GM20000 (cell line): ENCODE measurements at regions not wholly inside any gene's neighbourhood (a gene's known extent, or its start where the extent isn't known, plus 50 kb on each side); places are given as distances from the start of the nearest gene placed in this dataset.

Source experiments
- DNase-seq: peaks from one replicate; pipeline ENCODE4 v3.0.0; 2012; ENCODE audit warnings: low spot score
- TF ChIP-seq, protein P1 (sequence below): IDR thresholded peaks from 2 replicates; pipeline ENCODE4 v1.5.1; 2012; ENCODE audit warnings: mild to moderate bottlenecking, control low read depth; ENCODE audit errors: extremely low read depth, missing control alignments

DNA sequence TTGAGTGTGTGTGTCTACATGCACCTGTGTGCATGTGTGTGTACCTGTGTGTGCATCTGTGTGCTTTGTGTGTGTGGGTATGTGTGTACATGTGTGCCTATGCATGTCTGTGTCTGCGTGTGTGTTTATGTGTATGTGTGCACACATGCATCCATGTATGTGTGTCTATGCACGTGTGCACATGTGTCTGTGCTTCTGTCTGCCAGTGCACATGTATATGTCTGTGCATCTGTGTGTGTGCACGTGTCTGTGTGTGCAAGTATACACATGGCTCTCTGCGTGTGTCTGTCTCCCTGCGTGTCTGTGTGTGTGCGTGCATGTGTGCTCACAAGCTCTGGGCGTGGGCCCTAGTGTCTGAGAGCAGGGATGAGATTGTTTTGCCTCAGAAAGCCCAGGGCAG is 85.3 kb upstream of the SEC14L1 start:
- no peak for DNase-seq
- TF ChIP-seq, protein P1, sequence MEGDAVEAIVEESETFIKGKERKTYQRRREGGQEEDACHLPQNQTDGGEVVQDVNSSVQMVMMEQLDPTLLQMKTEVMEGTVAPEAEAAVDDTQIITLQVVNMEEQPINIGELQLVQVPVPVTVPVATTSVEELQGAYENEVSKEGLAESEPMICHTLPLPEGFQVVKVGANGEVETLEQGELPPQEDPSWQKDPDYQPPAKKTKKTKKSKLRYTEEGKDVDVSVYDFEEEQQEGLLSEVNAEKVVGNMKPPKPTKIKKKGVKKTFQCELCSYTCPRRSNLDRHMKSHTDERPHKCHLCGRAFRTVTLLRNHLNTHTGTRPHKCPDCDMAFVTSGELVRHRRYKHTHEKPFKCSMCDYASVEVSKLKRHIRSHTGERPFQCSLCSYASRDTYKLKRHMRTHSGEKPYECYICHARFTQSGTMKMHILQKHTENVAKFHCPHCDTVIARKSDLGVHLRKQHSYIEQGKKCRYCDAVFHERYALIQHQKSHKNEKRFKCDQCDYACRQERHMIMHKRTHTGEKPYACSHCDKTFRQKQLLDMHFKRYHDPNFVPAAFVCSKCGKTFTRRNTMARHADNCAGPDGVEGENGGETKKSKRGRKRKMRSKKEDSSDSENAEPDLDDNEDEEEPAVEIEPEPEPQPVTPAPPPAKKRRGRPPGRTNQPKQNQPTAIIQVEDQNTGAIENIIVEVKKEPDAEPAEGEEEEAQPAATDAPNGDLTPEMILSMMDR = no peak

DNA sequence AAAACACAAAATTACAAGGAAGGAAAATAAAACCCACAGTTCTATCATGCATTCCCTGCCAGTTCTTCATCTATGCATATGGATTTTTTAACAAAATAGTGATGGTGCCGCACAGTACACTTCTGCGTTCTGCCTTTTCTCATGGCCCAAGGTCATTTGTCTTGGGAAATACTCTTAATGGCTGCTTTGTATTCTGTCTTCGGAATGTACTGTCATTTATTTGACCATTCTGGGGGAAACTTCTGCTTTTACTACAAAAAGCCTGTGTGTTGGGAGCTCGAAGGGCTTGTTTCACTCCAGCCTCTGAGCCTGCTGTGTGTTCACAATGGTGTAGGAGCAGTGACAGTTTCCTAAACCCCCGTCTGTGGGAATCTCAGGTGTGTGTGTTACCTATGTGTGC is 82.8 kb upstream of the SEC14L1 start:
- TF ChIP-seq, protein P1 = no peak
- no peak for DNase-seq

DNA sequence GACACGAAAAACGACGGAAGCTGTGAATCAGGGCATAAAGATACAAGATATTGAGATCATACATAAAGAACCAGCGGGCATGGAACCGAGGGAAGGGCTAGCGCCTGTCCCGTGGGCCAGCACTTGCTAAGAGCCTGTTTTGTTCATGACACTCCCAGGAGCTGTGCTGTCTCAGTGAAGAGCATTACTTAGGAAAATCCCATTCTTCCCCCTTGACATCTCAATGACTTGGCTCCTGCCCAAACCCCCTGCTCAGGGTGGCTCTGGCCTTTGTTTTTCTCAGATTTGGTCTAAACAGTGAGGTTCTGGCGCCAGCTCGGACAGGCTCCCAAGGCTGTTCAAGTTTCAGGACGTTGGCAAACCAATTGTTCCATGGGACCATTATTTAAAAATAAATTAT is 79.1 kb upstream of the SEC14L1 start:
- DNase-seq = no peak
- TF ChIP-seq, protein P1 = no peak

DNA sequence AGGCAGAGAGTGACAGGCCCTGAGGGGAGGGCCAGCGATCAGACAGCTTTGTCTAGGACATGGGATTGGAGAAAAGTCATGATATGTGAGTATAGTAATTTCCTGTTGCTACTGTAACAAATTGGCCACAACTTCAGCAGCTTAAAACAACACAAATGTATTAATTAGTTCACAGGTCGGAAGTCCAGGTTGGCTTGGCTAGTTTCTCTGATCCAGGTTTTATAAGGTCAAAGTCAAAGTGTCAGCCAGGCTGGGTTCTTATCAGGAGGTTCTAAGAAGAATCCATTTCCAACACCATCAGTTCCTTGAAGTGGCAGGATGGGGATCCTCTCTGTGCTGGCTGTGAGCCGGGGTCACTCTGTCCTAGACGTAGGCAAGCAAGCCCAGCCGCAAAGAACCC is 76.2 kb upstream of the SEC14L1 start:
- TF ChIP-seq, protein P1 = no peak
- DNase-seq = no peak

DNA sequence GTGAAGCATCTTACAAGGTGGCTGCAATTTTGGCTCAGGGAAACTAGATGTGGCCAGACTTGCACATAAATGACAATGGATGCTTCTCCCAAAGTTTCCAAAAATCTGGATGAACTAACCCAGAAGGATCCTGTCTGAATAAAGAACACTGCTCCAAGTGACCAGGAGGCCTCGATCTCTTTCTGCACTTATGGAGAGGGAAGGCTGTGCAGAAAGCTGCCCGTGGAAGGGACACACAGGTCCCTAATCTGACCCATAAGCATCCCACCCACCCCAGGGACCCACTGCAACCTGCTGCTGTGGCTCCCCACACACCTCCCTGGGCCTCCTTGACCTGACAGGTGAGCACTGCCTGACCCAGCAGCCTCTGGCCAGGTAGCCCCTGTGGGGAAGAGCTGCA is 74.6 kb upstream of the SEC14L1 start:
- TF ChIP-seq, protein P1 = no peak

DNA sequence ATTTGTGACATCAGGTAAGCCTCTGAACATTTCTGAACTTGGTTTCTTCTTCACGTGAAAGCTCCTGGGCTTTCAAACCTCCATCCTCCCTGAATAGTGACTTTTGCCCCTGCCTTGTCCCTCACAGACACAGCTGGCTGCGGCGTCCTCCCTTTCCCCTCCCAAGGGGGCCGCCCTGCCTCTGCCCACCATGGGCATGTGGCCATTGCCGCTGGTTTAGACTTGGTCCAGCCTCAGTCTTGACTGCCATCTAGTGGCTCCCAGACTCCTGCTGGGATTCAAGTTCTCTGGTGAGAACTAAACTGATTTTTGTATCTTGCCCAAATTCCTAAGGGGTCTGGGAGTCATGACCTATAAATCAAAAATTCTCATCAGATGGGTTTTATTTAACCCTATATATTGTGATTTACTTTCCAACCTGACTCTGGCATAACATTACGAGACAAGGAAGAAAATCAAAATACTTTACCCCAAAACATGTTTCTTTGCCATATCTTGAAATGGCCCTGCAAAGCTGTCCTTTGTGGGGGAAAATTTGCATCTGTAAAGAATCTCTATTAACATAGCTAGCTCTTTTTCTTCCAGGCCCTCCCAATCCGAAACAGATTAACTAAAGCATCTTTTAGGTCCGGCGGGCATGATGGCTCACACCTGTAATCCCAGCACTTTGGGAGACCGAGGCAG is 73.9 kb upstream of the SEC14L1 start:
- TF ChIP-seq, protein P1 = peak; percentile 81
- peak; percentile 74 for DNase-seq

More for the DNA sequence above, 74.6 kb upstream of the SEC14L1 start:
- DNase-seq = no peak

DNA sequence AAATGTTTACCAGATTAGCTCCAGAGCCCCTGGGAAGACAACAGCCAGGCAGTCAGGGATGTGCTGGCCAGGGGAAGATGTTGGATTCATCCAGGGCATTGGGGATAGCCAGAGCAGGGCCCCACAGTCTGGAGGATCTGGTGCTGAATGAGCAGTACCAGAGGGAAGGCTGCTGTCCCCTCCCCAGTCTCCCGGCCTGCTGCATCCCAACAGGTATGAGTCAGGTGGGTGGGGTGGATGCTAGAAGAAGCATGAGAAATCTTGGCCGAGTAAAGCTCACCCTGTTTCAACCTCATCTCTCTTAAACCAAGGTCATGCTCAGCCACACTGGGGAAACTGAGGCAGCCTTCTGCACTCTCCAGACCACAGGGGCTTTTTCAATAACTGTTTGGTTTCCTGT is 71.9 kb upstream of the SEC14L1 start:
- DNase-seq = no peak
- TF ChIP-seq, protein P1 = no peak
